Activated B cell treated with CpG ODN at 0.5 μM for 24 hours (primary cell): ENCODE measurements at regions not wholly inside any gene's neighbourhood (a gene's known extent, or its start where the extent isn't known, plus 50 kb on each side); places are given as distances from the start of the nearest gene placed in this dataset.

Source experiments
- ATAC-seq: fragments of 200-7000 bp; cut with Tn5 transposase; one replicate; pipeline ENCODE4 v1.10.0; 2021; ENCODE audit warnings: low read depth, mild to moderate bottlenecking, moderate library complexity
- CTCF ChIA-PET: fragments of 350-600 bp; sonication (Branson Sonifier 250); formaldehyde crosslinking; loops from one replicate; lab custom pipeline; 2021; ENCODE audit warnings: antibody characterized with exemption; lab: Charles Lee
- POLR2A ChIA-PET: fragments of 350-600 bp; sonication (Branson Sonifier 250); formaldehyde crosslinking; loops from one replicate; lab custom pipeline; 2021; ENCODE audit warnings: antibody characterized with exemption; lab: Charles Lee
- DNase-seq: peaks from one replicate; pipeline ENCODE4 v3.0.0; 2022
- H3K27ac Mint-ChIP-seq: one replicate; pipeline ENCODE4 v1.8.0; 2020; ENCODE audit warnings: mixed read lengths
- H3K27me3 Mint-ChIP-seq: one replicate; pipeline ENCODE4 v1.8.0; 2021; ENCODE audit warnings: mixed read lengths
- H3K36me3 Mint-ChIP-seq: one replicate; pipeline ENCODE4 v1.8.0; 2021; ENCODE audit warnings: low read depth, mixed read lengths
- H3K4me1 Mint-ChIP-seq: one replicate; pipeline ENCODE4 v1.8.0; 2021; ENCODE audit warnings: mixed read lengths
- H3K4me3 Mint-ChIP-seq: one replicate; pipeline ENCODE4 v1.8.0; 2020; ENCODE audit warnings: mild to moderate bottlenecking, mixed read lengths
- H3K9me3 Mint-ChIP-seq: one replicate; pipeline ENCODE4 v1.8.0; 2020; ENCODE audit warnings: mixed read lengths
- CTCF ChIP-seq: fragments of 200-600 bp; IDR thresholded peaks from one replicate; pipeline ENCODE4 v1.8.0; 2022; ENCODE audit warnings: antibody characterized with exemption, mild to moderate bottlenecking
- intact Hi-C: fragments of 100-400 bp; cut with micrococcal nuclease; formaldehyde crosslinking; loops from one replicate; pipeline ENCODE4 v1.15.1; 2024

- ATAC-seq (no peak), DNase-seq (no peak)
- Mint-ChIP-seq H3K4me3 (no peak overlapping the region), H3K27me3 (no peaks in the 10 kb centered on the region), H3K36me3 (no peaks in the 10 kb centered on the region), H3K27ac (no peak overlapping the region), H3K9me3 (no peaks in the 10 kb centered on the region), H3K4me1 (no peaks in the 10 kb centered on the region)
- POLR2A ChIA-PET, result no interaction called here
- CTCF ChIA-PET, result no interaction called here
- intact Hi-C loops, result no loop called here
- no peak for TF ChIP-seq CTCF
Observed at GRCh38 chr16:73219176-73219575, 171.2 kb upstream of the ZFHX3 start.

- ChIA-PET CTCF (no interaction called here), POLR2A (interaction anchor here (0.6 kb wide), 1 partner anchor 381 kb away, joined by 10 read pairs; no protein-coding TSS in a partner anchor)
- Mint-ChIP-seq H3K4me3 (no peak overlapping the region), H3K9me3 (no peaks in the 10 kb centered on the region), H3K27ac (no peak overlapping the region), H3K4me1 (no peaks in the 10 kb centered on the region), H3K36me3 (no peaks in the 10 kb centered on the region), H3K27me3 (no peaks in the 10 kb centered on the region)
- ATAC-seq (no peak), DNase-seq (no peak)
- TF ChIP-seq CTCF, result no peak
- intact Hi-C loops, result no loop called here
Observed at GRCh38 chr16:73217654-73218053, 169.7 kb upstream of the ZFHX3 start.

GRCh38 chr16:73216932-73217331 is 169.0 kb upstream of the ZFHX3 start:
- no peak for DNase-seq
- ChIA-PET CTCF (no interaction called here), POLR2A (interaction anchor here (0.6 kb wide), 1 partner anchor 380 kb away, joined by 10 read pairs; no protein-coding TSS in a partner anchor)
- H3K9me3 Mint-ChIP-seq, result no peaks in the 10 kb centered on the region
- H3K27me3 Mint-ChIP-seq, result no peaks in the 10 kb centered on the region
- no peak for ATAC-seq
- intact Hi-C loops, result no loop called here
- no peaks in the 10 kb centered on the region for H3K4me1 Mint-ChIP-seq
- no peak overlapping the region for H3K4me3 Mint-ChIP-seq
- H3K27ac Mint-ChIP-seq, result no peak overlapping the region
- H3K36me3 Mint-ChIP-seq, result no peaks in the 10 kb centered on the region
- TF ChIP-seq CTCF, result no peak

GRCh38 chr16:73215678-73216377 is 167.9 kb upstream of the ZFHX3 start:
- Mint-ChIP-seq H3K27me3 (no peaks in the 10 kb centered on the region), H3K36me3 (no peaks in the 10 kb centered on the region), H3K4me1 (no peaks in the 10 kb centered on the region), H3K9me3 (no peaks in the 10 kb centered on the region), H3K27ac (no peak overlapping the region), H3K4me3 (no peak overlapping the region)
- DNase-seq, result no peak
- no peak for TF ChIP-seq CTCF
- ChIA-PET CTCF (no interaction called here), POLR2A (no interaction called here)
- no peak for ATAC-seq
- intact Hi-C loops, result no loop called here

- Mint-ChIP-seq H3K4me1 (no peaks in the 10 kb centered on the region), H3K4me3 (no peak overlapping the region), H3K27me3 (no peaks in the 10 kb centered on the region), H3K27ac (no peak overlapping the region), H3K9me3 (no peaks in the 10 kb centered on the region), H3K36me3 (no peaks in the 10 kb centered on the region)
- intact Hi-C loops, result no loop called here
- ATAC-seq (no peak), DNase-seq (no peak)
- CTCF ChIA-PET, result interaction anchor here (0.6 kb wide), 1 partner anchor 378 kb away, joined by 3 read pairs; no protein-coding TSS in a partner anchor
- no peak for TF ChIP-seq CTCF
- POLR2A ChIA-PET, result no interaction called here
Observed at GRCh38 chr16:73214825-73215677, 167.1 kb upstream of the ZFHX3 start.
